Activated gamma-delta T cell treated with Interleukin-2 at 50 U/mL for 16 hours (primary cell): ENCODE measurements at regions not wholly inside any gene's neighbourhood (a gene's known extent, or its start where the extent isn't known, plus 50 kb on each side); places are given as distances from the start of the nearest gene placed in this dataset.

Experiments
- DNase-seq: peaks from one replicate; pipeline ENCODE4 v3.0.0-alpha.2; 2020

DNA sequence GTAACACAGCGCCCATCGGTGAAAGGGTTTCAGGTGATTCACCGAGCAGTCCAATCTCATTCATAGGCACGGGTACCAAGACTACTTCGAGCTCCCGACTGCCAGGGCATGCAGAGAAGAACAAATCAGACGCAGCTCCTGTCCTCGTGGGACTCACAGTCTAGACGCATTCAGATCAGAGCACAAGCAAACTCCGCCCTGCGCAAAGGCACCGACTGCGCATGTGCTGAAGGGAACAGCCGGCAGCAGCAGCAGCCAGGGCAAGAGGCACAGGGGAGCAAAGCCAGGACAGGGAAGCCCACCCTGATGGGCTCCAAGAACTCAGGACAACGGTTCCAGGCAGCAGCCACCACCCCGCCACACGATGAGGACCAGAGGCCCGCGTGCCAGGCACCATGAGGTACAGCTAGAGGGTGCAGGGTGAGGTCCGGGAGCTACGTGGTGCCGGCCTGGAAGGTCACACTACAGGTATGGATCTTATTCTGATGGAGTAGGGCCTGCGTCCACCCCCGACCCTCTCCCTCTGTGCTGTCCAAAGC is 315.7 kb downstream of the FOXL1 start:
- DNase-seq: no peak

- DNase-seq: no peak
These were observed 316.6 kb downstream of the FOXL1 start for GRCh38 chr16:86894925-86895324.

DNA sequence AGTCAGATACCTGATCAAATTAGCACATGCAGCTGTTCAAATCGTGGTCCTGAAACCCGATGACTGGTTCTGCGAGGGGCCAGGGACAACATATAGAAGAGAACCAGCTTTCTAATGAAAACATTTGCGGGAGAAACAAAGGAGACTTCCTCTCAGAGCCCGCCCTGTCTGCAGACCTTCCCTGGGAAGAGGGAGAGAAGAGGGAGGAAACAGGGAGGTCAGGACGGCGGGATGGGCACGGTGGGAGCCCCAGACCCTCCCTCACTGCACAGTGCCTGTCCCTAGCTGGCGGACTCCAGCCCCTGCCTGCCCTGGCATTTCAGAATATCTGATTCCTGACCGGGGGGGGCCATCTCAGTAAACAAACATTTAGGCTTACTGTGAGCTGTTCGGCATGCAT is 317.3 kb downstream of the FOXL1 start:
- DNase-seq: no peak

DNA sequence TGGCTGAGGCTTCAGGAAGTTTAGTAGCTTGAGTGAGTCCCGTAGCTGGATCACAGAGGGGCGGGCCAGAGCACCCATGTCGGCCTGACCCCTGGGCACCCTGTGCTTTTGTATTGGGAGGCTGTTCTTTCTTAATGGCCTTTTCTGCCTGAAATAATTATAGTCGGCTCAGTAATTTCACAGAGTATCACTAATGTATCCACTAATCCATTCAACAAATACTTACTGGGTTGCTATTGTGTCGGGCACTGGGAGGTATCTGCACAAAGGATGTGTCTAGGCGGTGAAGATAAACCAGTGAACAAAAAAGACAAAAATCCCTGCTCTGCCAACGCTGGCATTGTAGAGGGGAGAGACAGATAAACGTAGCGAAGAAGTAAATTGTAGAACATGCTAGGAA is 318.6 kb downstream of the FOXL1 start:
- DNase-seq: no peak

DNA sequence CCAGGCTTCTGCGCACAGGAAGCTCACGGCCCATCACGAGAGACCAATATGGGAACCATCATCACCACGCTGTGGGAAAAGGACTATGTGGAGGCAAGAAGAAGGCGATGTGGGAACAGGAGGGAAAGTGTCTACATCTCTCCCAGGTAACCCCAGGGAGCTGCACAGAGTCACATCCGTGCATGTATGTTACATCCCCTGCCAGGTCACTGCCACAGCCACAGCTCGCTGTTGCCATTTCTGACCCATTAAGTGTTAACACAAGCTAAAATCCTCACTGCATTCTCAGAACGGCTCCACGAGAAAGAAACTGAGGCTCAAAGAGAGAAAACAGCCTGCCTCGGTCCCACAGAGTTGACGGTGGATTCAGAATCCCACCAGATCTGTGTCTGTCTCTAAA is 319.1 kb downstream of the FOXL1 start:
- no peak for DNase-seq

DNA sequence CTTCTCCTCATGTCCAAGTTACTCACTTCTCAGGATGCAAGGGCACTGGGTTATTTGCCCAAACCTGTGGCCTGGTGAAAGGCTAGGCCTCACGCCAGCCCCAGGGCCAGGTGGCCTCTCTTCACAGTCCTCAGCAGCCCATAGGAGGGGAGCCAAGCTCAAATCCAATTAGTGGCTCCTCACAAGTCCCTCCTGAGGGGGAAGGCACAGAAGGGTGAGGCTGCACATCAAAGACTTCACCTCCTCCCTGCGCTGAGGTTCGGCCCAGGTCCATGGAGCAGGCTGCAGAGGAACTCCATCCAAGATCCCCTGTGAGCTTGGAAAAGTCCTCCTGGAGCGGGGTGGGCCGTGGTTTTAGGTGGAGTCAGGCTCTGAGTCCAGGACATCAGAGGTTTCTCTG is 320.0 kb downstream of the FOXL1 start:
- no peak for DNase-seq

DNA sequence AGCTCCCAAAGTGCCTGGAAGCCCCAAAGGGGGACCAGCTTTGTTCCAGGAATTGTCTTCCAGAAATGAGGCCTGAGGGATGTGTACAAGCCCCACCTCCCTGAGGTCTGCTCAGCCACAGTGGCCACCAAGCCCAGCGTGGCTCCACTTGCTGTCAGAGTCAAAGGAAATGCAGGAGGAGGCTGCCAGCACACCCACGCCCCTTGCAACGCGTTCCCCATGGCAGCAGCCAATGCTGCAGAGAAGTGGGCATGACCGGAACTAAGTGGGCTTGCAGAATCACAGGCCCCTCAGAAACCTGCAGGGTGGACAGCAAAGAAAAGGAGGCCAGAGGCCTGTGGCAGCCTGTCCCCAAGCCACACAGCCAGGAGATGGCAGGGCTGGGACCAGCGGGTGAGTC is 320.8 kb downstream of the FOXL1 start:
- no peak for DNase-seq

DNA sequence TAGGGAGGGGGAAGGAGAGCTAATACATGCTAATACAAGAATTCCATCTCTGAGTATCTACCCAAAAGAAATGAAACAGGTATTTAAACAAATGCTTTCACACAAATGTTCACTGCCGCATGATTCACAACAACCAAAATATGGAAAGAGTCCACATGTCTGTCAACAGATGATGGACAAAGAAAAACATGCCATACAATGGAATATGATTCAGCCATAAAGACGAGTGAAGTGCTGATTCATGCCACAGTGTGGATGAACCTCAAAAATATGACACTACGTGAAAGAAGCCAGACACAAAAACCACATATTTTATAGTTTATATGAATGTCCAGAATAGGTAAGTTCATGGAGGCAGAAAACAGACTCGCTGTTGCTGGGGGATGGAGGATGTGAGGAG is 321.4 kb downstream of the FOXL1 start:
- no peak for DNase-seq

DNA sequence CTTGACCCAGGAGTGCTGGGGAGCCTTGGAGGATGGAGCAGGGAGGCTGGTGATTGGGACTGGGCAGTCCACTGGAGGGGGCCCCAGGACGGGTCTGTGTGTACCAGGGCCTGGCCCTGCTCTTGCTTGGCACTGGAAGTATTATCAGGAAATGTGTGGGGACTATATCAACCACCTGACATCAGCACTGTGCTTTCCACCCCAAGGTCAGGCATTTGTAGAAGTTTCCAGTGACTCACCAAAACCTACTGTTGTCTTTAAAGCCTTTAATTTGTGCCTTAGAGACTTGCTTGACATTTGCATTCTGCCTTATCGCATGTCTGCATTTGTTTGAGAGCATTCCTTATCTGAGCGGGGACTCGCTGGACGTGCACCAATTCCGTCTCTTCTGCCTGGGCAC is 323.1 kb downstream of the FOXL1 start:
- DNase-seq: no peak

DNA sequence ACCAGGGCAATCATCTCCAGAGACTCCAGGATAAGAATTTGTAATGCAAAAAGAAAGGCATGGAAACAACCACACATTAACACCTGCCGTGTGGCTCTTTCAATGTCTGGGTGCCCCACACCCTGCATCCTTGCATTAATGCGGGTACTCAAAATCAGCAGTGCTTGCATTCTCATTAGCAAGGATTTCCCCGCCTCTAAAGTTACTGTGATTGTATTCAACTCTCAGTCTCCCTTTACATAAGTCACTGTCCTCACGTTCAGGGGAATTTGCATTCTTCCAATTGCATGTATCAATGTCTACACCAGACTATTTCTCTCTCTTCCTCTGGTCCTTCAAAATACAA is 324.3 kb downstream of the FOXL1 start:
- DNase-seq: no peak

GRCh38 chr16:86903068-86903467 is 324.7 kb downstream of the FOXL1 start:
- no peak for DNase-seq

DNA sequence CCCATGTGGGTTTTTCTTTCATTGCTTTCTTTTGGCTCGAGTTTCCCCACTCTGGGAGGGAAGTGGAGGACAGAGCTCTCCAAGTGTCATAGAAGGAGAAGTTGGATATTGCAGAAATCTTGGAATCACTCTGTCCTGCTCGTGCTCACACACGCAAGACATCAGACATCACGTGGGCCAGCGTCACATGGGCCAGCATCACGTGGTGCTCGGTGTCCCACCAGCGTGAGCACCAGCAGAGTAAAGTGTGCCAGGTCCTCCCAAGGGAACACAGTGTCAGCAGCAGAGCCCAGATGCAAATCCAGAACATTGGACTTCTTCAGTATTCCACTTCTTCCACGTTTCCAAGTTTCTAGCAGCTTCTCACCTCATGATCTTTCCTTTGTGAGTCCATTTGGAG is 327.0 kb downstream of the FOXL1 start:
- DNase-seq: no peak

GRCh38 chr16:86906623-86907022 is 328.3 kb downstream of the FOXL1 start:
- DNase-seq: no peak

DNA sequence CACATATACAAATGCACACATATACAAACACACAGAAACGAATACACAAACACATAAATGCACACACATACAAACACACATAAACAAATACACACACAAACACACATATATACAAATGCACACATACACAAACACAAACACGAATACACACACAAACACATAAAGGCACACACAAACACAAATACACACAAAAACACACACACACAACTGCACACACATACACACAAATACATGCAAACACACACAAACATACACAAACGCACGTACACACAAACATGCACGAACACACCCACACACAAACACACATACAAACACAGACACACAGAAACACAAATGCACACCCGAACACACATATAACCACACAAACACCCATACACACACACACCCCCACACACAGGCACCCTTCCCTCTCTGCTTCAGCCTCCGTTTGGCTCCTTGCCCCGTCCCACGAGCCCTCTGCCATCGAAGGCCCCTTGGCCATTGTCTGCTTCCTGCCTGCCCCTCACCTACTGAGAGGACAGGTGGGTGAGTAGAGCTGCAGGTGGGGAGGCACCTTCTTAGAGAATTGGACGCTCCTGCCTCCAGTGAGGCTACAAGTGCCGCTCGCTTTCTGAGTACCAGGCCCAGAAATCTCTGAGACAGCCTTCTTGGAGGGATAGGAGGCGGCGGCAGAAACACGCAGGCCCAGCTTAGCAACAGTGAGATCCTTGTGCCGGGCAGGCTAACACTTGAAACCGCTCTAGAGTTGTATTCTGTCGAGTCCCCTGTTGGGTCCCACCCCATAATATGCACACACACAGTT is 331.2 kb downstream of the FOXL1 start:
- DNase-seq: no peak

DNA sequence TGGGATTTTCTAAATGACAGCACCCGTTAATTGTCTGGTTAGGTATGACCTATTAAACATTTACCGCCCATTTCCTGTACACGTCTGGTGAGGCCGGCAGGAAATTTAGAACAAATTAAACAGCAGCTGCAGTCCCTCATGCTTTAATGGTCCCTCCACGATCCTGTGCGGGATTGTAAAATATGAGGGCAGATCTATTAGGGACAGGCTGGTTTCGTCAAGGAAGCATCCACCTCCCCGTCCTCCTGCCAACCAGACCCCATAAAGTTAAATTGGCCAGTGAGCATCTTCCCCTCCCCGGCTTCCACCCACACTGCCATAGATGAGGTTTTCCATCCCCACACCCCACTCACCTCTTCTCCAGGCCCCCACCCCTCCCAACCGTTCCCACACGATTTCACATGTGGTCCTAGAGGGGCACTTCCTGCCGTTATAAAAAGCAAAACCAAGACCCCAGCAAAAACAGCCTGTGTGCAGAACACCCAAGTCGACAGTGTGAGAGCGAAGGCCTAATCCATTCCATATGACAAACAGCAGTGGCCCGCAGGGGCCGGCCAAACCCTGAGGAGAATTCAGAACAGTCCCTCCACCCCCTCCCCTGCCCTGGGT is 331.9 kb downstream of the FOXL1 start:
- DNase-seq: no peak

GRCh38 chr16:86911437-86911958 is 333.1 kb downstream of the FOXL1 start:
- no peak for DNase-seq

- DNase-seq: no peak
These were observed 335.5 kb downstream of the FOXL1 start for GRCh38 chr16:86913886-86914285.

- DNase-seq: no peak
These were observed 336.7 kb downstream of the FOXL1 start for GRCh38 chr16:86914876-86915717.

DNA sequence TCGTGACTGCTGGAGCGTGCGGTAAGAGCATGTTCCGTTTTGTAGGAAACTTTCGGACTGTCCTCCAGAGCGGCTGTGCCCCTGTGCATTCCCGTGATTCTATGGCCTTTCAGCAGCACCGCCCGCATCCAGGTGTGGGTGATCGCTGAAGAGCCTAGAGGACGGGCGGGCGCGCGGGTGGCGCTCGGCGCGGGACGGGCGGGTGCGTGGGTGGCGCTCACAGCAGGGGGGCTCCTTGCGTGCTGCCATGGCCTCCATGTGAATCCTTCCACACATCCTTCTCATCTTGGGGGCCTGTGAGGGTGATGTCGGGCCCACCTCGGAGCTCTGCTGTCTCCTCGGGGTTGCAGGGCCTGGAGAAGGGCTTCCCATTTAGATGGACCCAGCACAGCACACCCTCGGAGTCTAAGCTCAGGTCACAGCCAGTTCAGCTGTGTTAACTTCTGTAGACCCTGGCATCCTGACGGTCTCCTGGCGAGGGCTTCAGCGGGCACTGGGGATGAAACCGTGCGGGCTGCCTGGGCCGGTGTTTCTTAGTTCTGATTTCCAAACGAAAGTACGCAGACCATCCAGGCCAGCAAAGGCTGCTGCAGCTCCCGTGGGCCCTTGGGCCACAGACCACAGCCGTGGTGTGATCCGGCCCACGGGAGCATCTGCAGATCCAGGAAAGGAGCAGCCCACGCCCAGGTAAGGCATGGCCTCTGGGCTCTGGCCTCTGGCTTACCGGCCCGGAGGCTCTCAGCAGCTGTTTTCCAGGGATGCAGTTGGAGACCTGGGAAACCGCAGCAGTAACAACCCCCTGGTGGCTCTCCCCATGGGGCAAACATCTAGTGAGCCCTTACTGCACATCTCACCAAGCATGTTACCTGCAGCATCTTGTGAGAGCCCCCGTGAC is 339.4 kb downstream of the FOXL1 start:
- DNase-seq: no peak

DNA sequence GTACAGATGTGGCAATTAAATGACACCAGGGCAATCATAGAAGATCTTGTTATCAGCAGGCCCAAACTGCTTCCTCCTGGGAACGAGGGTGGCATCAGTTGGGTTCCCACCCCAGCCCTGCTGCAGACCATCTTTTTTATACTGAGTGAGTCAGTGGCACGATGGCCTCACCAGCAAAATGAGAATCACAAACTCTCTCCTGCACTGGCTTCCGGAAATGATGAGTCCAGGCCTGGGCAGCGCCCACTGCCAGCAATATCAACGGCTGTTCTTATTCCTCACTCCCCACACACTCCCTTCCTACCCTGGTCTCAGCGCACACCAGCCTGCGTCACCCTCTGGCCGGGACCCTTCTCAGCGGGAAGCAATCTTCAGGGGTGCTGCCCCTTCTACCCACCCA is 340.3 kb downstream of the FOXL1 start:
- no peak for DNase-seq

DNA sequence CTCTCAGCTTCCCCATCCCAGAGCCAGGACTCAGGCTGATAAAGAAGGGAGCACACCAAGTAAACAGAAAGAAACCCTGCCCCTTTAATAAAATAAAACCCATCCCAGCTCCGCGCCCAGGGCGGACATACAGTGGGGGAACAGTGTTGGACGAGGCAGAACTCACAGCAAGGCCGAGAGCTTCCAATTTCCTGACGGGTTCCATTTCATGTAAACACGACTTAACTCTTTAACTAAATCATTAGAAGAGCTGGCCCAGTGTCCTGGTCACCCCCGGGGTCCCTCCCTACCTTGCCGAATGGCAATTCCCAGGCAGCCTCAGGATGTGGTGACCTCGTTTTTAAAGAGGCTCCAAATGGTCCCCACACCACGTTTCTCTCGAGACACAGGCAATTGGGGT is 340.7 kb downstream of the FOXL1 start:
- no peak for DNase-seq

- DNase-seq: no peak
These were observed 341.4 kb downstream of the FOXL1 start for GRCh38 chr16:86919578-86920305.
